Astrocyte of the spinal cord (primary cell): ENCODE measurements at regions not wholly inside any gene's neighbourhood (a gene's known extent, or its start where the extent isn't known, plus 50 kb on each side); places are given as distances from the start of the nearest gene placed in this dataset.
"Not testable (repeated sequence)": the region's sequence is repeated elsewhere in the genome, so short reads cannot be mapped to it uniquely, and the experiment has no call there.

Experiments
- DNase-seq: peaks from one replicate; pipeline ENCODE4 v3.0.0; 2011; ENCODE audit warnings: low read depth, low spot score
- H3K4me3 ChIP-seq: 2 replicates; pipeline ENCODE4 v1.5.1; 2011; ENCODE audit warnings: low read depth, mild to moderate bottlenecking, low read length, moderate library complexity
- CTCF ChIP-seq: IDR thresholded peaks from 2 replicates; pipeline ENCODE4 v1.5.1; 2012; ENCODE audit warnings: low read depth, mild to moderate bottlenecking, low read length, inconsistent platforms
- in situ Hi-C: cut with HindIII; loops from 2 replicates; pipeline ENCODE4 v1.10.0; 2017; ENCODE audit warnings: low sequenced_read_pairs

GRCh38 chr2:32874931-32875330 lies 71.8 kb upstream of the LTBP1 start:
- DNase-seq = no peak
- no peak for TF ChIP-seq CTCF
- H3K4me3 ChIP-seq = no peak overlapping the region
- in situ Hi-C loops = no loop called here

- no peak for DNase-seq
- in situ Hi-C loops = no loop called here
- no peak overlapping the region for H3K4me3 ChIP-seq
- no peak for TF ChIP-seq CTCF
These were observed 68.9 kb upstream of the LTBP1 start for GRCh38 chr2:32877587-32878510.

- DNase-seq, H3K4me3 ChIP-seq, in situ Hi-C loops: not testable (repeated sequence)
These were observed 66.8 kb upstream of the LTBP1 start for GRCh38 chr2:32879943-32880342.

GRCh38 chr2:32882816-32883810 lies 63.6 kb upstream of the LTBP1 start:
- in situ Hi-C loops = no loop called here
- TF ChIP-seq CTCF = no peak
- DNase-seq = peak; percentile 61
- no peak overlapping the region for H3K4me3 ChIP-seq

- no peak for TF ChIP-seq CTCF
- no peak for DNase-seq
- in situ Hi-C loops = no loop called here
- no peak overlapping the region for H3K4me3 ChIP-seq
These were observed 62.4 kb upstream of the LTBP1 start for GRCh38 chr2:32884346-32884745.

GRCh38 chr2:32886397-32887055 lies 60.2 kb upstream of the LTBP1 start:
- in situ Hi-C loops, DNase-seq: not testable (repeated sequence)

GRCh38 chr2:32887125-32887524 lies 59.6 kb upstream of the LTBP1 start:
- no peak for DNase-seq
- in situ Hi-C loops = no loop called here
- TF ChIP-seq CTCF = no peak
- no peak overlapping the region for H3K4me3 ChIP-seq

More at GRCh38 chr2:32886397-32887055, 60.2 kb upstream of the LTBP1 start:
- H3K4me3 ChIP-seq = not testable (repeated sequence)
